GM21360 (cell line): ENCODE measurements at regions not wholly inside any gene's neighbourhood (a gene's known extent, or its start where the extent isn't known, plus 50 kb on each side); places are given as distances from the start of the nearest gene placed in this dataset.
"Not testable (repeated sequence)": the region's sequence is repeated elsewhere in the genome, so short reads cannot be mapped to it uniquely, and the experiment has no call there.

Source experiments
- ATAC-seq: cut with Tn5 transposase; IDR thresholded peaks from one replicate; pipeline ENCODE4 v1.9.1; 2021; ENCODE audit warnings: mild to moderate bottlenecking, moderate library complexity; ENCODE audit not compliant: unreplicated experiment

GRCh38 chr6:3900744-3901336 is 51.7 kb downstream of the FAM50B start:
- no peak for ATAC-seq

- no peak for ATAC-seq
Observed at GRCh38 chr6:3902871-3903648, 53.9 kb downstream of the FAM50B start.

- no peak for ATAC-seq
Observed at GRCh38 chr6:3904518-3904917, 55.3 kb downstream of the FAM50B start.

DNA sequence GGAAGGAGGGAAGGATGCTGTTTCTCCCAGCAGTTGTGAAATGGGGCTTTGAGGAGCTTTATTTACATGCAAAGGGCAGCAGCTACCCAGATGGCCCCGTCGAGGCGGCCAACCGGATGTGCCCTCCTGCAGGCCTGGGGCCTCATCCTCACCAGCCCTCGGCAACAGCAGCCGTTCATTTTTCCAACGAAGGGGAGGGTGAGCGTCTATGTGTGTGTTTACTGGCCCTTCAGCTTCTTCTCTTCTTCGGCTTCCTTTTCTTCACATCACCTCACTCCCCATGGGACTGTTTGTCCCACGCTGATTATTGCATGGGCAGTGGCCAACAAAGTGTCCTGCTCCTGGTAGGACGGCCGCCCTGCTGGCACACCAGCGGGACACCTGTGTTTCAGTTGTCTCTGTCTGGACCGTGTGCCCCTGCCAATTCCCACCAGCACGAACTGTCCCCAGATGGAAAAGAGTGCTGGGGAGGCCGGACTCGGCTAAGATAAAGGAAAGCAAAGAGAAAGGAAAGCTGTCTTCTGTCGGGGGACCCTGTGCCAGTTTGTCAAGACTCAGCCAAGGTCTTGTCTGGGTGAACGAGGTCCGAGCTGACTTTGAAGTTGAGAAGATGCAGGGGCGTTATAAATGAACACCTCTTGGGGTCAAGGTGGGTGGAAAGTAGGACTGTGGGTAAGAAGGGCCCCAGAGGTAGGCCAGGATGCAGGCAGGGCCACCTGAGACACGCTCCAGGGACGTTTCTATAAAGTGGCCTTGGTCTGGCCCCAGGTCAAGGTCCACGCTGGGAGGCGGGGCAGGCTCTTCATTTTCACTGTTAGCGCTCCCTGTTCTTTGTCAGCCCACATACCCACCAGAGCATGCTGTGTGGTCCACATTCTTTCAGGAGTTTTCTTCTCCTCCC is 57.0 kb downstream of the FAM50B start:
- ATAC-seq: no peak

DNA sequence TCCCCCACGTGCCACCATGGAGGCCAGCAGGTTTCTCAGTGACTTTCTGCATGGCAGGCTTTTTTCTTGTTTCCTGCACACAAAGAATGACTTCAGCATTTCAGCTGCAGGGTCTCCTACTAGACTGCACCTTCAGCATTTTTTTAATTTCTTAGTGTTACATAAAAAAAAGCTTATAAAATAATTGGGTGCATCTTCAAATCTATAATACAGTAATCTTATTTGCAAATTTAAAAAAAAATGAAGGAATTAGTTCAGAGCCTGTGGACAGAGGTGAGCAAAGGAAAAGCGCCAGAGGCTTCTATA is 57.6 kb downstream of the FAM50B start:
- no peak for ATAC-seq

- ATAC-seq: no peak
Observed at GRCh38 chr6:3908223-3908622, 59.0 kb downstream of the FAM50B start.

DNA sequence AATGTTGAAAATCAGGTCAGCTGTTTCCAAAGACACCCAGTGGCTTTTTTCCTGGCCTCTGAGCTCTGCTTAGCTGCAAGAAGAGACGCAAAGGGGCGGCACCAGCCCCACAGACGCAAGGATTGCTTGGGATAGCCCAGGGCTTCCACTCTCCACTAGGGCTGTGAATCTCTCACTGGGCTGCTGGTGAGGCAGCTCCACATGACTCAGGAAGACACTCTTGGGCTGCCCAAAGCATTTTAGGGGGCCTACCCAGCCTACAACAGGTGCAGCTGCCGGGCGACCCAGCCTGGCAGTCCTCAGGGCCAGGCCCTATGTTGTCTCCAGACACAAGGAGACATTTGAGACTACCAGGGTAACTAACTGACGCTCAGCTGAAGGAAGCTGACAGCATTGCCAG is 59.8 kb downstream of the FAM50B start:
- no peak for ATAC-seq

- ATAC-seq: no peak
Observed at GRCh38 chr6:3910106-3910663, 61.0 kb downstream of the FAM50B start.

GRCh38 chr6:3911130-3911529 is 62.0 kb downstream of the FAM50B start:
- ATAC-seq: no peak

- ATAC-seq: no peak
Observed at GRCh38 chr6:3911614-3912336, 62.6 kb downstream of the FAM50B start.

DNA sequence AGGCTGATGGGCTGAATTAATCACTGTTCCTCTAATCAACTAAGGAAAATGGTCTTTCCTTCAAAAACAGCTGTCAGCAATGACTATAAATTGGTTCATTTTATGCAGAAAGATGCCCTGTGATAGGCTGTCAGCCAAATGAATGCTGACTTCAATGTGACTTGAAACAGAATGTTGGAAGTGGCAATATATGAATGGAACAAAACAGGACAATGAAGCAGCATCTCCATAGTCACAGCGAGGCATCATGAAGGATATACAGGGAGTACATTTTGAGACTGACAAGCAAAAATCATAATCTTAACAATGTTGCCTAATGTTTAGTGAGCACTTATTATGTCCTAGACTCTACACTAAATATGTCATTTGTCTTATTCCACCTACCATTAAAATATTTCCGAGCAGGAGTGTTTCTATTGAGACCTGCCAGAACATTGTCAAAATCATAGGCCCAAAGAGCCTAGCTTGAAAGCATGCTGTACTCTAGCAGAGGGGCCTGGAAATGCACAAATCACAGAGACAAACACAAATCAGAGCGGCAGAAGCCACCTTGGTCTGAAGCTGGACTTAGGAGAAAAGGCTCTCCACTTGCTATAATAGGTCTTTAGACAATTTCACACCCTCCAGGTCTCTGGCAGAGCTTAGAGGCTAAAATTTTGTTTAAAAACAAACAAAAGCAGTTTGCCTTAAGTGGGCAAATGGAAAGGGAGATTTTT is 63.3 kb downstream of the FAM50B start:
- no peak for ATAC-seq

- no peak for ATAC-seq
Observed at GRCh38 chr6:3913077-3913957, 64.1 kb downstream of the FAM50B start.

DNA sequence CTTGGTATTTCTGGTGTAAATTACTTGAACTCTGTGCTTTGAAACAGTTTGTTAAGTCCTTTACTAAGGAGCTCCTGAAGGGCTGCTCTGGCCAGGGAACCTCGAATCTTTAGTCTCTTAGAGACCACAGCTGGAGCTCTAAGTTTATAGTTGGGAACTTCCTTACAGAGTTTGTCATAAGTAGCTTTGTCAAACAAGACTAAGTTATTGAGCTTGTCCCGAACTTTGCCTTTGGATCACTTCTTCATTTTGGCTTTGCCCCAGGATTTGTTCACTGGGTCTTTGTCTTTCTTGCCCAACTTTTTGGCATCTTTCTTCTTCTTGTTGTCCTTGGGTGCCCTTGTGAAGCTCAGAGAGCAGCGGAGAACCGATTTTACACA is 64.8 kb downstream of the FAM50B start:
- ATAC-seq: no peak

DNA sequence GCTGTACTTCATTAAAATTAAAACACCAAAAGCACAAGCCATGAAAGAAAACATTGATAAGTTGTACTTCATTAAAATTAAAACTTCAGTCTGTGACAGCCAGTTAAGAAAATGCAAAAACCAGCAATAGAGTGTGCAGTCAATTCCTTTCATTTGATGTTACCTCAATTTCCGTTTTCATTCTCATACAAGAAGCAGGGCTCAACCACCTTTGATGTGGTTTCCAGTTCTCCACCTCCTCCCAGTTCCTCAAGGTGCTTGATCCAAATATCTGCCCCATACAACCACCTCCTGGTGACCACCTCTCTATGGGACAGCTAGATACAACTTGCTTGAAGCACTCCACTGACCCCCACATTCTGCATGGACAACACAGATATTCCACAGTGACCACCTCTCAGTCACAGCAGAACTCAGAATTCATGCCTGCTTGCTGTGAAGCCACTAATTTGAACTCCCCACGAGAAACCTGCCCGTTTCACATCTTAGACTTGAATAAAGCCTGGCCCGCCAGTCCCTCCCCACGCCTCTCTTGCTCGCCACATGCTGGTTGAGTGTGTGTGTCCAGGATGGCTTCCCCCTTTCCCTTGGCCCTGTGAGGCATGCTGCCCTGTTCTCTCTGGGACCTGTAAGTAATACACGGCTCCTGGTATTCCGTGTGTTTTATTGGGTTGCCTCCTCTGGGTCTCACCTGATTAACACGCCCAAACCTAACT is 66.1 kb downstream of the FAM50B start:
- ATAC-seq: no peak

GRCh38 chr6:3916211-3916610 is 67.0 kb downstream of the FAM50B start:
- no peak for ATAC-seq

DNA sequence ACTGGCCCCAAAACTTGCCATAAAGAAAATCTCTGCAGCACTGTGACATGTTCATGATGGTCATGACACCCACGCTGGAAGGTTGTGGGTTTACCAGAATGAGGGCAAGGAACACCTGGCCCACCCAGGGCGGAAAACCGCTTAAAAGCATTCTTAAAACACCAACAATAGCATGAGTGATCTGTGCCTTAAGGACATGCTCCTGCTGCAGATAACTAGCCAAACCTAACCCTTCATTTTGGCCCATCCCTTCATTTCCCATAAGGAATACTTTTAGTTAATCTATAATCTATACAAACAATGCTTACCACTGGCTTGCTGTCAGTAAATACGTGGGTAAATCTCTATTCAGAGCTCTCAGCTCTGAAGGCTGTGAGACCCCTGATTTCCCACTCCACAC is 67.6 kb downstream of the FAM50B start:
- ATAC-seq: not testable (repeated sequence)

DNA sequence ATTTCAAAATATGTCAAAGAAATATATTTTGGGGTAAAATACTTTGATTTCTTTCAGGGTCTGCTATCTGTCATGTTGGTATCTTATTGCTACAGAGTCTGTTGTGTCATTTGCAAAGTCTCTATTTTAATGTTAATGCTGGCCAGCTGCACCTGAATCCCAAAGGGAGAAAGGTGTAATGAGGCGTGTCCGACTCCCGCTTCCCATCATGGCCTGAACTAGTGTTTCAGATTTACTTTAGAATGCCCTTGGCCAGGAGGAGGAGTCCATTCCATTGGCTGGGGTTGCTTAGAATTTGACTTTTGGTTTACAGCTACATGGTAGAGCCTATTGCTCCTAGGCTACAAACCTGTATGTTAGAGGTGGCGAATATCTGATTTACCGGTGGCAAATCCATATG is 69.3 kb downstream of the FAM50B start:
- no peak for ATAC-seq

DNA sequence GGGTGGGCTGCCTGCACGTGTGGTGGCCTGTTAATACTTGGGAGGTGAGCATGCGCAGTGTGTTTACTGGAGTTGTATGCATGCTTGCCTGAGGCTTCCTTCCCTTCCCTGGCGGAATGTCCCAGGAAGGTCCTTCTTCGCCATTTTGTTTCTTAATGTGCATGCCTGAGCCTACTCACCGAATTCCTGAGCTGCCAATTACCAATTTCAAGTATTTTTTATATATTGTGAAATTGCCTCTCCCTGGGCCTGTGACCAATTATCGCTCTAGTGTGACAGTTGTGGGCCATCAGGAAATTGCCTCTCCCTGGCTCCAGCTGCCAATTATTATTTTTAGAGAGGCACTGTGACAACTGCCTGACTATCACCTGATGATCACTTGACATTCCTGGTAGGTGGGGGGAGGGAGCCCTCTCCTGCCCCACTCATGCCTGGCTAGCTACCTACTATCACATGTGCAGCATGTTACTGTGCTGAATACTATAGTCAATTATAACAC is 70.0 kb downstream of the FAM50B start:
- no peak for ATAC-seq

GRCh38 chr6:3919849-3920248 is 70.7 kb downstream of the FAM50B start:
- ATAC-seq: no peak
